Panc1 (cell line): ENCODE measurements at regions not wholly inside any gene's neighbourhood (a gene's known extent, or its start where the extent isn't known, plus 50 kb on each side); places are given as distances from the start of the nearest gene placed in this dataset.

Experiments
- ATAC-seq: fragments of 200-7000 bp; cut with Tn5 transposase; 2 replicates; pipeline ENCODE4 v1.9.1; 2020; ENCODE audit warnings: mild to moderate bottlenecking, moderate library complexity
- BruUV-seq: library from RNA; stranded (reverse); fragments of 400-500 nt; replicated peaks from 2 replicates; lab custom pipeline; 2021; lab: Mats Ljungman, UMichigan
- CTCF ChIA-PET: fragments of 300-600 bp; sonication (Branson Sonifier 250); formaldehyde crosslinking; loops from one replicate; lab custom pipeline; 2022; ENCODE audit warnings: antibody characterized with exemption; lab: Charles Lee
- POLR2A ChIA-PET: fragments of 300-600 bp; sonication (Branson Sonifier 250); formaldehyde crosslinking; loops from one replicate; lab custom pipeline; 2022; ENCODE audit warnings: antibody characterized with exemption; lab: Charles Lee
- DNase-seq: peaks from one replicate; pipeline ENCODE4 v3.0.0-alpha.2; 2010; ENCODE audit warnings: low read depth, low spot score
- H3K27ac ChIP-seq: 2 replicates; pipeline ENCODE4 v1.5.1; 2011; ENCODE audit warnings: mild to moderate bottlenecking, low read length, inconsistent platforms
- H3K27me3 ChIP-seq: fragments of 200-500 bp; sonication (Bioruptor generic); 2 replicates; pipeline ENCODE4 v1.6.0; 2014; ENCODE audit warnings: low read length, inconsistent platforms; ENCODE audit not compliant: control insufficient read depth, insufficient read depth
- H3K36me3 ChIP-seq: fragments of 200-500 bp; sonication (Bioruptor generic); 2 replicates; pipeline ENCODE4 v1.5.1; 2014; ENCODE audit warnings: inconsistent platforms, mild to moderate bottlenecking, low read length, moderate library complexity; ENCODE audit not compliant: control insufficient read depth, insufficient read depth
- H3K4me1 ChIP-seq: 2 replicates; pipeline ENCODE4 v1.5.1; 2011; ENCODE audit warnings: inconsistent platforms, mild to moderate bottlenecking, low read length, moderate library complexity; ENCODE audit not compliant: control insufficient read depth, insufficient read depth
- H3K4me3 ChIP-seq, 2 experiments: 2 replicates each; pipeline ENCODE4 v1.5.1; 2011 to 2012; ENCODE audit warnings: low read depth in 2 of 2, low read length in 2 of 2, mild to moderate bottlenecking in 2 of 2, inconsistent platforms in 1 of 2, moderate library complexity in 1 of 2
- H3K9me3 ChIP-seq: fragments of 200-500 bp; sonication (Bioruptor generic); 2 replicates; pipeline ENCODE4 v1.5.1; 2014; ENCODE audit warnings: low read depth, mild to moderate bottlenecking, inconsistent platforms, low read length, moderate library complexity; ENCODE audit not compliant: control insufficient read depth, insufficient read depth
- POLR2AphosphoS5 ChIP-seq: IDR thresholded peaks from 2 replicates; pipeline ENCODE4 v1.6.1; 2012; ENCODE audit warnings: mild to moderate bottlenecking, low read depth, low read length, moderate library complexity
- SIN3A ChIP-seq: IDR thresholded peaks from 2 replicates; pipeline ENCODE4 v1.6.1; 2012; ENCODE audit warnings: low read depth, mild to moderate bottlenecking, low read length, moderate library complexity, borderline replicate concordance; ENCODE audit not compliant: insufficient read depth
- TCF7L2 ChIP-seq: IDR thresholded peaks from 2 replicates; pipeline ENCODE4 v1.6.1; 2011; ENCODE audit warnings: mild to moderate bottlenecking, low read depth, low read length, inconsistent platforms
- in situ Hi-C: cut with HindIII; loops from 2 replicates; pipeline ENCODE4 v1.10.0; 2016; ENCODE audit warnings: low sequenced_read_pairs, low pct_unique_long_range_greater_than_20kb
- intact Hi-C: fragments of 100-400 bp; cut with micrococcal nuclease; formaldehyde crosslinking; loops from one replicate; pipeline ENCODE4 v1.10.0; 2022; ENCODE audit not compliant: unreplicated experiment
- TF ChIP-seq, protein P1 (sequence below), 2 experiments: IDR thresholded peaks; 2 replicates each; pipeline ENCODE4 v1.6.1; 2011 to 2012; ENCODE audit warnings: low read depth in 2 of 2, control low read depth in 1 of 2, low read length in 1 of 2, mild to moderate bottlenecking in 1 of 2, moderate library complexity in 1 of 2; ENCODE audit not compliant: insufficient read depth in 1 of 2
- TF ChIP-seq, protein P2 (sequence below): fragments of 450-650 bp; IDR thresholded peaks from 2 replicates; pipeline ENCODE4 v1.5.1; 2017; ENCODE audit warnings: mild to moderate bottlenecking

DNA sequence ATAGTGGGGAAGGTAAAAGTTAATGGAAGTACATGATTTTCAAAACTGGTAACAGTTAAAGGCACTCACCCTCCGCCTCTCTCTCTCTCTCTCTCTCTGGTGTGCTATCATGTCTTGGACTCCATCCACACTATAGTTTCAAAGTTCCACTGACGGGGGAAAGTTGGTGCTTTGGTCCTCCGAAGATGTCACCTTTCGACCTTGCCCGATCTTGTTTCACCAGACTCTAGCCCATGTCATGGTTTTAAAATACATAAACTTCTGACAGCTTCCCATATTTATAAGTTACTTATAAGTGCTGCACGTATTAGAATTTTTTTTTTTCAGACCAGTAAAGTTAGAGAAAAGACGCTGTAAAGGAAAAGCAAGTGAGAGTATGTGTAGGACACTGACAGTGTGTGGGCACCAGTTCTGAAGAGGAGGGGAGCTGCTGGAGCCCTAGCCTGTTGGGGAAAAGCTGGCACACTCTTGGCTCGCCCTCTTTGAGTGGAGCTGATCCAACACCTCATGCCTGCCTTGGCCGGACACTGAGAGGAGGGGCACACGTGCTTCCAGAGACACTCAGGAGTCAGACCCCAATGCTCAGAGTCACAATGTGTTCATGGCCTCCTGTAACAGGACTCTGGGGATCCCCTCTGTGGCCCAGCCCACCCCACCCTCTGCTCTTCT is 200.5 kb upstream of the TPM1 start:
- CTCF ChIA-PET: no interaction called here
- POLR2A ChIA-PET: no interaction called here
- Histone ChIP-seq H3K27me3 (no peaks in the 10 kb centered on the region), H3K9me3 (no peaks in the 10 kb centered on the region), H3K4me3 (no peak overlapping the region), H3K36me3 (no peaks in the 10 kb centered on the region), H3K4me1 (peaks cover 22% of the 10 kb centered on the region), H3K27ac (no peak overlapping the region)
- DNase-seq (no peak), ATAC-seq (no peak)
- TF ChIP-seq, protein P1, sequence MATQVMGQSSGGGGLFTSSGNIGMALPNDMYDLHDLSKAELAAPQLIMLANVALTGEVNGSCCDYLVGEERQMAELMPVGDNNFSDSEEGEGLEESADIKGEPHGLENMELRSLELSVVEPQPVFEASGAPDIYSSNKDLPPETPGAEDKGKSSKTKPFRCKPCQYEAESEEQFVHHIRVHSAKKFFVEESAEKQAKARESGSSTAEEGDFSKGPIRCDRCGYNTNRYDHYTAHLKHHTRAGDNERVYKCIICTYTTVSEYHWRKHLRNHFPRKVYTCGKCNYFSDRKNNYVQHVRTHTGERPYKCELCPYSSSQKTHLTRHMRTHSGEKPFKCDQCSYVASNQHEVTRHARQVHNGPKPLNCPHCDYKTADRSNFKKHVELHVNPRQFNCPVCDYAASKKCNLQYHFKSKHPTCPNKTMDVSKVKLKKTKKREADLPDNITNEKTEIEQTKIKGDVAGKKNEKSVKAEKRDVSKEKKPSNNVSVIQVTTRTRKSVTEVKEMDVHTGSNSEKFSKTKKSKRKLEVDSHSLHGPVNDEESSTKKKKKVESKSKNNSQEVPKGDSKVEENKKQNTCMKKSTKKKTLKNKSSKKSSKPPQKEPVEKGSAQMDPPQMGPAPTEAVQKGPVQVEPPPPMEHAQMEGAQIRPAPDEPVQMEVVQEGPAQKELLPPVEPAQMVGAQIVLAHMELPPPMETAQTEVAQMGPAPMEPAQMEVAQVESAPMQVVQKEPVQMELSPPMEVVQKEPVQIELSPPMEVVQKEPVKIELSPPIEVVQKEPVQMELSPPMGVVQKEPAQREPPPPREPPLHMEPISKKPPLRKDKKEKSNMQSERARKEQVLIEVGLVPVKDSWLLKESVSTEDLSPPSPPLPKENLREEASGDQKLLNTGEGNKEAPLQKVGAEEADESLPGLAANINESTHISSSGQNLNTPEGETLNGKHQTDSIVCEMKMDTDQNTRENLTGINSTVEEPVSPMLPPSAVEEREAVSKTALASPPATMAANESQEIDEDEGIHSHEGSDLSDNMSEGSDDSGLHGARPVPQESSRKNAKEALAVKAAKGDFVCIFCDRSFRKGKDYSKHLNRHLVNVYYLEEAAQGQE (IDR thresholded peaks at IDR 0.05; ENCODE audit: insufficient read depth in 1 of 2, low read depth in 2 of 2, low read length in 1 of 2): no peak
- intact Hi-C loops: no loop called here
- in situ Hi-C loops: no loop called here
- no TSS peak for BruUV-seq

DNA sequence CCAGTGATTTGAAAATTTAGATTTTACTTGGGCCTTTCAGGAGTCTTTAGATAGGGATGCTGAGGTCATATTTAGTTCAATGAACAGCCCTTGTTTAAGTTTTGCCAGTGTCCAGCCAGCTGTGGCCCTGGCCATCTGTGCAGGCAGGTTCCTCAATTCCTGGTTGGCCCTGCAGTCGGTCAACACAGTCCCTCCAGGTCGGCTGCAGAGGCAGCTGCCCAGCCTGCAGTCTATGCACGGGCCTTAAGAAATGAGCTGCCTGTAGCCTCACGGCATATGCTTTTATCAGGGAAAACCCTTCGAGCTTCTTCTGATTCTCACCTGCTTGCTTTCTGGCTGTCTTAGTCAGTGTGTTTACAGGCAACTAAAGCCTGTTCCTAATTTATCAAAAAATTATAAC is 199.2 kb upstream of the TPM1 start:
- 0 out of 2 replicates have a peak overlapping the region, but pooled peaks have one; percentile 34 for H3K27ac ChIP-seq
- POLR2A ChIA-PET: no interaction called here
- BruUV-seq: no TSS peak
- TF ChIP-seq TCF7L2 (no peak), SIN3A (no peak), POLR2AphosphoS5 (no peak)
- TF ChIP-seq, protein P2, sequence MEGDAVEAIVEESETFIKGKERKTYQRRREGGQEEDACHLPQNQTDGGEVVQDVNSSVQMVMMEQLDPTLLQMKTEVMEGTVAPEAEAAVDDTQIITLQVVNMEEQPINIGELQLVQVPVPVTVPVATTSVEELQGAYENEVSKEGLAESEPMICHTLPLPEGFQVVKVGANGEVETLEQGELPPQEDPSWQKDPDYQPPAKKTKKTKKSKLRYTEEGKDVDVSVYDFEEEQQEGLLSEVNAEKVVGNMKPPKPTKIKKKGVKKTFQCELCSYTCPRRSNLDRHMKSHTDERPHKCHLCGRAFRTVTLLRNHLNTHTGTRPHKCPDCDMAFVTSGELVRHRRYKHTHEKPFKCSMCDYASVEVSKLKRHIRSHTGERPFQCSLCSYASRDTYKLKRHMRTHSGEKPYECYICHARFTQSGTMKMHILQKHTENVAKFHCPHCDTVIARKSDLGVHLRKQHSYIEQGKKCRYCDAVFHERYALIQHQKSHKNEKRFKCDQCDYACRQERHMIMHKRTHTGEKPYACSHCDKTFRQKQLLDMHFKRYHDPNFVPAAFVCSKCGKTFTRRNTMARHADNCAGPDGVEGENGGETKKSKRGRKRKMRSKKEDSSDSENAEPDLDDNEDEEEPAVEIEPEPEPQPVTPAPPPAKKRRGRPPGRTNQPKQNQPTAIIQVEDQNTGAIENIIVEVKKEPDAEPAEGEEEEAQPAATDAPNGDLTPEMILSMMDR: no peak
- TF ChIP-seq, protein P1 (IDR thresholded peaks at IDR 0.05; ENCODE audit: insufficient read depth in 1 of 2, low read depth in 2 of 2, low read length in 1 of 2): no peak
- no peaks in the 10 kb centered on the region for H3K36me3 ChIP-seq
- no peaks in the 10 kb centered on the region for H3K9me3 ChIP-seq
- intact Hi-C loops (no loop called here), in situ Hi-C loops (no loop called here)
- no peak for DNase-seq
- H3K27me3 ChIP-seq: no peaks in the 10 kb centered on the region
- no peak for ATAC-seq
- no peak overlapping the region for H3K4me3 ChIP-seq
- H3K4me1 ChIP-seq: peaks cover 27% of the 10 kb centered on the region
- CTCF ChIA-PET: no interaction called here
